ENCODE measurements at regions not wholly inside any gene's neighbourhood (a gene's known extent, or its start where the extent isn't known, plus 50 kb on each side); places are given as distances from the start of the nearest gene placed in this dataset.

DNA sequence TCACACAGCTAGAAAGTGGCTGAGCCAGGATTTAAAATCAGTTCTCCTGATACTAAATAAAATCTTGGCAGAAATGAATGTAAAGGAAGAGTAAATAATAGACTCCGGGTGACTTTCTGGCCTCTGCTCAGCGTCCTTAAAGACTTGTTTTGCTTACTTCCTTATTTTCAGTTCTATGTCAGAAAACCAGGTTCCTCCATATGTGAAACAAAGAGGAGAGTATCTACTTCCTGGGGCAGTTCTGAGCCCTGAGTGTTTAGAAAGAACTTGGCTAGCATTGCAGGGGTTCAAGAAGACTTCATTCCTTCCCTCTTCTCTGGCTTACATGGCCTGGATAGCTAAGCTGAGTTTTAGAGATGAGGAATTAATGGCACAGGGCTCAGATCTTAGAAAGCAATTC lies 222.8 kb upstream of the TLE3 start:
- no peak overlapping the region for H3K27ac ChIP-seq
- DNase-seq (ENCODE audit: low read depth, low spot score) = no peak

DNA sequence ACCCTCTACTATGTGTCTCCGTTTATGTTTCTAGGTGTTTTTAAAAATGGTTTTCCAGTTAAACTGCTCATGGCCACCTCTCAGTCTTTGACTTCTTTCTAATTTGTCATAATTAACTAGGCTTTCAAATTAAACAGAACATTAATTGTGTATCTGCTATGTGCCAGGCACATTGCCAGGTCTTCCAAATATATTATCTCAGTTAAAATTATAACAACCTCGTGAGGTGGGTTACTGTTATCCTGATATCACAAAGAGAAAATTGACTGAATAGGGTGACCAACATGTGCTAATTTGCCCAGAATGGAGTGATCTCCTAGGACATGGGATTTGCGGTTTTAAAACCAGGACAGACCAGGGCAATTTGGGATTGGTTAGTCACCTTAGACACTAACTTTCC lies 222.4 kb upstream of the TLE3 start:
- H3K27ac ChIP-seq = no peak overlapping the region
- DNase-seq (ENCODE audit: low read depth, low spot score) = no peak

DNA sequence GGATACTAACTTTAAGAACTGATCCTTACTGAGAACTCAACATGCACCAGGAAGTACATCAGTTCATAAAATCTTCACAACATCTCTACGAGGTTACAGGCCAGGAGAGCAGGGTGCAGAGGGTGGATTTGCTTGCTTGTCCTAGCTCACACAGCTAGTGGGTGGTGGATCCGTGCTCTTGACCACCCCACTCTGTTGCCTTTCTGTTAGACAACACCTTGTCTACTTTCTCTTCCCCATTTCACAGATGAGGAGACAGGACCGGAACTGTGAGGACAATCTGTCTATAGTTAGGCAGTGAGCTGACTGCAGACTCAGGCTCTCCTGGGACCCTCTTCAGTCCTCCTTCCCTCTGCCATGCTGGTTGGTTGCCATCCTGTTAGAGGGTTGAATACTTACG lies 221.7 kb upstream of the TLE3 start:
- no peak overlapping the region for H3K27ac ChIP-seq
- no peak for DNase-seq (ENCODE audit: low read depth, low spot score)

DNA sequence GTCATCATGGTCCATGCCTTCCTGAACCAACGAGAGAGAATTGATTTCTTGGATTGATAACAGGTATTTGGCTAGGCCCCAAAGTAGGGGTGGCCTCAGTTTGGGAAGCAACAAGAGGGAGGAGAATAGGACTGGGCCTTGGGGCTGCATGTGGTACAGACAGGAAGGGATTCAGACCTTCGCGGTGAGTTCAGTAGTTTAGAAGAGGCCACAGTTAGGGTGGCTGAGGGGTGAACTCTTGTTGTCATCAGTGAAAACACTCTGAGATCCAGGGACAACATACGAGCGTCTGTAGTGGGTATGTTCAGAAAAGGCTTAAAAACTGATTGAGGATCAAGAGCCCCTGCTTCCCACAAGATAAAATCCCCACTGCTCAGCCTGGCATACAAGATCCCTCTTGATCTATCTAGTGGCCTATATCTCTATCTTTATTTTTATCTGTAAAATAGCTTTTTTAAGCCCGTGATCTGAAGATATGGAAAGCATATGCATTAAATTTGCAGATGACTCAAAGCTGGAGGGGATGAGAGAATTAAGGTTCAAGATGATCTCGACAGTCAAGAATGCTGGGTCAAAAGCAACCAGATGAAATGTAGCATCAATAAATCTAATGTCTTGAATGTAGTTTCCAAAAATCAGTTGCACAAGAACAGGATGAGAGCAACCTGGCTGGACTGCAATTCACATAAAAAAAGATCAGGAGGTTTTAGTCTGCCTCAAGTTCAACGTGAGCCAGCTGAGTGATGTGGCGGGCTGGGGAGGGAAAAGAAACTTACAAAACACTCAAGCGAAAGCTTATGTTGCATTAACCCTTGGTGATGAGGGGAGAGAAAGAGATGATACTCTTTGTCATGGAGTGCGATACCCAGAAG lies 221.1 kb upstream of the TLE3 start:
- no peak overlapping the region for H3K27ac ChIP-seq
- no peak for DNase-seq (ENCODE audit: low read depth, low spot score)

DNA sequence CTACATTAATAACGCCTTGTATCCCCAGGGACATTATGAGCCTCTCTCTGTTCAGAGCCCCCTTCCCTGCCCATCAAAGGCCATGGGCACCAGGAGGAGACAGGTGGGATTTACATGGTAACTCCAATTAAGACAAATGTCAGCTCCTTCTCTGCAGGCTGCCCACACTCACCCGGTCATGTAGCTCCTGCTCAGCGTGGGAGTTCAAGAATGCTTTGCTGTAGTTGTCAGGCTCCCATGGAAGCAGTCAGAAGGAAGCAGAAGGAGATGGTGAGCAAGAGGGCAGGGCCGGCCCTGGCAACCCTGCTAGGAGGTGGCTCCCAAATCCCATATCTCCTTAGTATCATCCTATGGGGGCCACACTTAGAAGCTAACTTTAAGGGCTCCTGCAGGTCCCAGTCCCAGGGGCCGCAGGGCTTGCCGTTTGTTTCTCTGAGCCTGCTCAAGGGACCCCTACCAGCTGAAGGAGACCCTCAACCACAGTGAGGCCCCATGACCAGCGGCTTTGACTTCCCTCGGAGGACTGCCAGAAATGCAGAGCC lies 218.4 kb upstream of the TLE3 start:
- DNase-seq (ENCODE audit: low read depth, low spot score) = no peak
- no peak overlapping the region for H3K27ac ChIP-seq

DNA sequence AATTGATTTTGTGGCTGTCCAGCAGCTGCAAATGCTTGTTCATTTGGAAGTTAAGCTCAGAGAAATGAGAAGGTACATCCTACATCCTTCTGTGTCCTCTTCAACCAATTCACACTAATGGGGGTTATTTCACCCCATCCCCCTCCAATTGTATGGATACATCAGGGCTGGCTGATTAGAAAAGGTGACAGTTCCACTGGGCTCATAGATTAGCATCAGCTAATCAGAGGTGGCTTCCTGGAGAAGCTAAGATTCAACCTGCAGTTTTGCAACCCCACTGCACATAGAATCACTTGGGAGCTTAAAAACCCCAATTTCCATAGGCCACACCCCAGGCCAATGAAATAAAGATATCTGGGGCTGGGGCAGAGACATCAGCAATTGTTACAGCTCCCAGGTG lies 217.7 kb upstream of the TLE3 start:
- DNase-seq (ENCODE audit: low read depth, low spot score) = no peak
- no peak overlapping the region for H3K27ac ChIP-seq

DNA sequence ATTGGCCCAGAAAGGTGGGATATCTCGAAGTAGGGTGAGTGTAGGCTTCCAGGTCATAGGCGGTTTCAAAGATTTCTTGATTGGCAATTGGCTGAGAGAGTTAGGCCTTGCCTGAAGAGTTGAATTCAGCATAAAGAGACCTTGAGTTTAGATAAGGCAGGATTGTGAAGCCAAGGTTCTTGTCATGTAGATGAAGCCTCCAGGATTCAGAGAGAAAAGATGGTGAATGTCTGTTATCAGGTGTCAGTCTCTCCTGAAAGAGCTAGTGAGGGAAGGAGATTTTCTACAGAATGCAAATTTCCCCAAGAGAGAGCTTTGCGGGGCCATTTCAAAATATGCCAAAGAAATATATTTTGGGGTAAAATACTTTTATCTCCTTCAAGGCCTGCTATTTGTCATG lies 217.0 kb upstream of the TLE3 start:
- DNase-seq (ENCODE audit: low read depth, low spot score) = no peak
- H3K27ac ChIP-seq = no peak overlapping the region

DNA sequence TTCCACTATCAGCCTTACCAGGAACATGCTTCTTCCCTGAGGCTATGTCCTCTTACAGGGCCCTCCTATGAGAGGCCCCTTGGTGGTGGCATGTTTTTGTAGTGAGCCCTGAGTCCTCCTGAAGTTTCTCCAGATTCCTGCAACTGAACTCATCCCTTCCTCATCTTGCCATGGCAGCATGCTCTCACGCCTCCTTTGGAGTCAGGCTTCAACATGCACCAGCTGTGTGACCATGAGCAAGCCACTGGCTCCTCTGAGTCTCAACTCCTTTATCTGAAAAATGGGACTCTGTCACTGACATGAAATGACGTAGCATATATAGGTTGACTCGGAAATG lies 216.3 kb upstream of the TLE3 start:
- DNase-seq (ENCODE audit: low read depth, low spot score) = no peak
- no peak overlapping the region for H3K27ac ChIP-seq

DNA sequence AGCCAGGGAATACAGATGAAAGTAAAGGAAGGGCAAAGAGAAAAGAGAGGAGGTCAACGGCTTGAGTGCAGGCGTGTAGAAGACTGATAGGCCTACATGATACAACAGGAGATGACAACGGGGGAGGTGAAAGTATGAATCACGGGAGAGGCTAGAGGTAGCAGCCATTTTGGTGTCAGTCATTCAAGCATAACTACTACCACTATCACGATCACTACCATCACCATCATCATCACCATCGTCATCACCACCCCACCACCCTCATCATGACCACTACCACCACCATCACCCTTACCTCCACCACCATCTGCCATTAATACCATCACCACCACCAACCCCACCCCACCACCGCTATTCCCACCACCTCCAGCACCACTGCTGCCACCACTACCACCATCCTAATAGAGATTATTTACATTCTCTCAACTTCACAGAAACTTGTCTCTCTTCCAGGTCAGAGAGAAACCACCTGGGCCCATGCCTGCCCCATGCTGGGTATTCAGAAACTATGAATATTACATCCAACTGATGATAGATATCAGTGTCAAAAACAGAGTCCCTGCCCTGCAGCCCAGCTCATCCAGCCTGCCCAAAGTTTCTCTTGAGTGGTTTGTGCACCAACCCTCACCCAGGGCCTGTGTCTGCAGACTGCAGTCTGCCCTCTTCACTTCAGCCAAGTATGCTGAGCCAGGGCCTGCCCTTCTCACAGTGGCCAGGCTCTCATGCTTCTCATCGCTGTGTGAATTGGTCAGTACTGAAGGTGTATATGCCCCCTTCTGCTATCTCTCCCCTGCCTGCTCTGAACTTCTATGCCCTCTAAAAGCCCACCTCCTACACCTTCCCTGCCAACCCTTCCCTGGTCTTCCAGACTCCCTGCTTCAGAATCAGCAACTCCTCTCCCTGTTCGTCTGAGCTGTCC lies 215.6 kb upstream of the TLE3 start:
- DNase-seq (ENCODE audit: low read depth, low spot score) = no peak
- H3K27ac ChIP-seq = no peak overlapping the region

DNA sequence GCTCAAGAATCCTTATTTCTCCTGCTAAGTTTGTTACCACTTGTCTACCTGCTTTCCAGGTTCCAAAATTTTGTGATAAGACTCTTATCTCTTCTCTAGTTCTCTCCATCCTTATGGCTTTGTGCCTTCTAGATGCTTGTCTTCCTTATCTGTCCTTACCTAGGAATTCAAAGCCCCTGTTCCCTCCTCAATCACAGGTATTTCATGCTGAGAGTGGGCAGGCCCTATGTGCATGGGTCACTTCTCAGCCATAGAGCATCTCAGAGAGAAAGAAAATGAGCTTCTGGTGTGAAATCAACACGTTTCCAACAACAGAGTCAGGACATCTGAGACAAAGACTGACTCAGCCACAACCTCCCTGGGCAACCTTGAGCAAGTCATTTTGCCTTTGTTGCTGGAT lies 214.1 kb upstream of the TLE3 start:
- no peak overlapping the region for H3K27ac ChIP-seq
- no peak for DNase-seq (ENCODE audit: low read depth, low spot score)

DNA sequence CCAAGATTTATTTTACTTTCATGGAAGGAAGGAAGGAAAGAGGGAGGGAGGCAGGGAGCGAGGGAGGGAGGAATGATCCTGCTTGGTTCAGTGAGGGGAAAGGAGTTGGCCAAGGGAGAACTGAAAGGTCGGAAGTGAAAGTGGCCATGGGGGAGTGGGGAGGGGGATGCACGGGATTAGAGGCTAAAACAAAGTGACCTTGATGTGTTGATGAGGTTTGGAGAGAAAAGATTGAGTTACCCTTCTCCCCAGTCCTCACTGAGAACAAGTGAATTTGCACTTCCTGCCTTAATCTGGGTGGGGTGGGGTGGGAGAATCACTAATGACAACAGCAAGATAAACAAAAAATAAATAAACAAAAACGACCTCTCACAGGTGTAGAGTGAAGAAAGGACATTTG lies 212.0 kb upstream of the TLE3 start:
- H3K27ac ChIP-seq = no peak overlapping the region
- no peak for DNase-seq (ENCODE audit: low read depth, low spot score)

DNA sequence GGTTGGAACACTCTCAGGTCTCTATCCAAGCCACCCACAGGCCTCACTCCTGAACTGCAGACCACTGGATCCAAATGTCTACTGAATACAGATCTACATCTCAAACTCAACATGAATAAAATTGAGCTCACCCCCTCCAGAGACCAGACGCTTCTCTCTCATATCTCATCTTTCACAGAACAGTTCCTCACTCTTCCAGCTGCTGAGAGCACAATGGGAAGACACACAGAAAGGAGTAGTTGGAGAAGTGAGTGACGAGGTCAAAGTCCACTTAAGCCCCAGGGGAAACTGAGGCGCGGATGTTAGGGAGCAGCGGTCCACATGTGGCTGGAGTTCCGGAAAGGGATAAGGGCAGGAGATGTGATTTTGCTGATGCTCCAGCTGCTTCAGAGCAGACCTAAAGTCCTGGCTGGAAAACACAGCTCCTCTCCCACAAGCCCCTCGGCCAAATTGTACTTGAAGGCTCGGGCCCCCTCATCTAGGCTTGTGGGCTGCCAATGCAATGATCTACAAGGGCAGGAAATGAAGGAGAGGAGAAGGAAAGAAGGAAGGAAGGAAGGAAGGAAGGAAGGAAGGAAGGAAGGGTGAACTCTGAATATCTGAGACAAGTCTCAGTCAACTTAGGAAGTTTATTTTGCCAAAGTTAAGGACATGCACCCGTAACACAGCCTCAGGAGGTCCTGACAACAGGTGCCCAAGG lies 211.2 kb upstream of the TLE3 start:
- DNase-seq (ENCODE audit: low read depth, low spot score) = no peak

DNA sequence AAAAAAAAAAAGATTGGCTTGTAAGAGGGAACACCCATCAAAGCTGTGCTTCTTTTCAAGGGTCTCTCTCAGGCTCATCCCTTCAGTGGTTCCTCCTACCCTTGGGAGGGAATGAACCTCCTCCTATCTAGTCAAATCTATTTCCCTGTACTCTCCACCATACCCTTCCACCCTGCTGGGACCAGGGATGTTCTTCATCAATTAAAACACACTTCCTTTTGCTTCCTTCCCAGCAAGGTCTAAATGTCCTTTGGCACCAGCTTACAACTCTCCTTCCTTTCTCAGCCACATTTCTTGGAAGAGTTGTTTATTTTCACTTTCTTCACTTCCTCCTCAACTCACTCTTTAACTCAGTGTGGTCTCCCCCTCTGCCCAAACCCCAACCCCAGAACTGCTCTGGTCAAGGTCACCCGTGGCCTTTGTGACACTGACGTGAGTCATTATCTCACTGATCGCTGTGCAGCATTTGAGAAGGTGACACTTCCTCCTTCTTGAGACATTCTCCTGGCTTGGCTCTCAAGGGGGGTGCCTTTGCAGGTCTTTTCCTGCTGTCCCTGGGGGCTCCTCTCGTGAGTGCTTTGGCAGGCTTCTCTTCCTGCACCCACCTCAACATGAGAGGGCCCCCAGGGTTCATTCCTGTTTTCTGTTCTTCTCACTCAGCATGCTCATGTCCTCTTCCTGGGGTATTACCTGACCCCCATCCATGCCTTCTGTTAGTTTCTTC lies 210.5 kb upstream of the TLE3 start:
- no peak overlapping the region for H3K27ac ChIP-seq
- DNase-seq (ENCODE audit: low read depth, low spot score) = no peak

More for the DNA sequence above, 211.2 kb upstream of the TLE3 start:
- H3K27ac ChIP-seq = no peak overlapping the region

DNA sequence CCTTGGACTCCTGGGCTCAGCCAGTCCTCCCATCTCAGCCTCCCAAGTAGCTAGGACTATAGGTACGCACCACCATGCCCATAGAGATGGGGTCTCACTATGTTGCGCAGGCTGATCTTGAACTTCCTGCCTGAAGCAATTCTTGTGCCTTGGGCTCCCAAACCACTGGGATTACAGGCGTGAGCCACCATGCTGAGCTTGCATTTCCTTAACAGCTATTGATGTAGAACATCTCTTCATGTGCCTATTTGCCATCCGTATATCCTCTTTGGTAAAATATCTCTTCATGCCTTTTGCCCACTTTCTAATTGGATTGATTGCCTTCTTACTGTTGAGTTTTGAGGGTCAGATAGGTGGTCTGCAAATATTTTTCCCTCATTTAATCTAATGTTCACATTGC lies 208.9 kb upstream of the TLE3 start:
- H3K27ac ChIP-seq = no peak overlapping the region
- no peak for DNase-seq (ENCODE audit: low read depth, low spot score)

DNA sequence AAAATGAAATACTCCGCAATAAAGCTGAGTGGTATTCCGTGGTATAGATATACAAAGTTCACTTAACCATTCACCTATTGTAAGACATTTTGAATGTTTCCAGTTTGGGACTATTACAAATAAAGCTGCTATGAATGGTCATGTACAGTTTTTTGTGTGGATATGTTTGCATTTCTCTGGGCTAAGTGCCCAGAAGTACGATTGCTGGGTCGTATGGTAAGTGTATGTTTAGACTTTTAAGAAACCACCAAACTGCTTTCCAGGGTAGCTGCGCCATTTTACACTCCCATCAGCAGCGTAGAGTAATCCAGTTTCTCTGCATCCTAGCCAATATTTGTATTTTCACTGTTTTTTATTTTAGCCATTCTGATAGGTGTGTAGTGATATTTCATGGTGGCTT lies 208.4 kb upstream of the TLE3 start:
- H3K27ac ChIP-seq = no peak overlapping the region
- no peak for DNase-seq (ENCODE audit: low read depth, low spot score)

DNA sequence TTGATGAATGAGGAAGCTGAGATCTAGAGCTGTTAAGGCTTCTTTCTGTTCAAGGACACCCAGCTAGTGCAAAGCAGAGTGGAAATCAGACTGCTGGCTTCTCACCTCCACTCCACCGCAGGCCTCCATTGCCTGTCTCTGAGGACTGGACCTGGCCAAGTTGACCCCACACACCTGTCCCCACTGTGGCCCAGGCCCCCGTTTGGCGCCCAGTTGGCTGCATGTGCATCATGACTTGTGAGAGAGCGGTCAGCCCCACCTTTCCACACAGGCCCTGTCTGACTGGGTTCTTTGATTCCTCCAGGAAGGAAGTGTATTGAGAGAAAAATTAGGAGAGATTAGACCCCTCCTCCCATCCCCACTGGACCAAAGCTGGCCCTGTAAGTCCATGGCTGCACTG lies 206.3 kb upstream of the TLE3 start:
- H3K27ac ChIP-seq = no peak overlapping the region
- no peak for DNase-seq (ENCODE audit: low read depth, low spot score)

DNA sequence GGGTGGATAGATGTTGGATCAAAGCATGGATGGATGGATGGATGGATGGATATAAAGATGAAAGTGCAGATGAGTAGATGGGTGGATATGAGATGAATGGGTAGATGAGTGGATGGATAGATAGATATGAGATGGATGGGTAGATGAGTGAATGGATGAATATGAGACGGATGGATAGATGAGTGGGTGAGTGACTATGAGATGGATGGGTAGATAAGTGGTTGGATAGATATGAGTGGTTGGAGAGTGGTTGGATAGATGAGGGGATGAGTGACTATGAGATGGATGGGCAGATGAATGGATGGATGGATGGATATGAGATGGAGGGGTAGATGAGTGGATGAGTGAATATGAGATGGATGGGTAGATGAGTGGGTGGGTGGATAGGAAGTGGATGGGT lies 204.6 kb upstream of the TLE3 start:
- no peak overlapping the region for H3K27ac ChIP-seq
- DNase-seq (ENCODE audit: low read depth, low spot score) = no peak

DNA sequence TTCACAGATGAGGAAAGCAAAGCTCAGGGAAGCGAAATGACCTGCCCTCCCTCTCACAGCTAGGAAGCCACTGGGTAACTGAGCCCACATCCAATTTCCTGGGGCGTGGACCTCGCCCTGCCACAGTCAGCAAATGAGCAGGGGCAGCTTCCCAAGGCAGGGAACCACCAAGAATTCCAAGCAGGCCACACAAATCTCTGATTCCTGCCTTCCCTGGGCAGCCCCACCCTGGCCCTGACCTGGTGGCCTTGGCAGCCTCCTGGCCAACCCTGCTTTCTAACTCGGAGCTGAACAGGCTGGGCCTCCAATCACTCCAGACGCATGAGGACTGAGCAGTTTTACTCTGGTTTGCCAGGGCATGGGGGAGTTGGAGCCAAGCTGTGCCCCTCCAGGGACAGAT lies 203.7 kb upstream of the TLE3 start:
- no peak for DNase-seq (ENCODE audit: low read depth, low spot score)
- H3K27ac ChIP-seq = no peak overlapping the region

DNA sequence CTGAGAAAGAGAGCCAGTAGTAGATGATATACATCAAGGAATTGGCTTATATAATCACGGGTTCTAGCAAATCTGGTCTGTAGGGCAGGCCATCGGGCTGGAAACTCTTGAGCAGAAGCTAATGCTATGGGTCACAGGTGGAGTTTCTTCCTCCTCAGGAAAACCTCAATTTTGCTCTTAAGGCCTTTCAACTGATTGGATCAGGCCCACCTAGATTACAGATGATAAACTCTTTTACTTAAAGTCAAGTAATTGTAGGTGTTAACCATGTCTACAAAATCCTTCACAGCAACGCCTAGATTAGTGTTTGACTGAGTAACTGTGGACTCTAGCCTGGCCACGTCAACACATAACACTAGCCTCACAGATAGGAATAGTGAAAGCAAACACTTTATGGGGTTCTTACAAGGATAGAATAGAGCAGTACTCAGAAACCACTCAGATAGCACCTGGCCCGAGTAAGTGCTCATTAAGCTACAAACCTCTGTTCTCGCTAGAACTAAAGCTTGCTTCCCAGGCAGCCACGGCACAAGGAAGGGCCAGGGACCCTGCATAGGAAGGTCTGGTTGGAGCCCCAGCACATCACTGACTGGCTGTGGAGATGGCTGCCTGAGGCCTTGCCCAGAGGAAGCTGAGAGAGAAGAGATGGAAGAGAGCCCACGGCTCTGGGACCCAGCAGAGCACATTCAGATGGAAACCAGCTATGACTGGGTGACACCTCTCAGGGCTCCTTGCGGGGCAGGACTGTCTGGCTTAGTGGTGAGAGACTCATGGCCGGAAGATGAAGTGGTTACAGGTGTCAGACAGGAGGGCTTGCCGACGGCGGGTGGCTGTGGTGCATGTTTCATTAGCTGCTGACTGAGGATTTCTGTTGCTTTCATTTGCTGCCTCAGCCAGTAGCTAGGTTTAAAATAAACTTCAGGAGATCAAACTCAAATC lies 202.5 kb upstream of the TLE3 start:
- H3K27ac ChIP-seq = no peak overlapping the region
- no peak for DNase-seq (ENCODE audit: low read depth, low spot score)

All from epithelial cell of prostate (primary cell).